ENCODE measurements at regions not wholly inside any gene's neighbourhood (a gene's known extent, or its start where the extent isn't known, plus 50 kb on each side); places are given as distances from the start of the nearest gene placed in this dataset. TPM values are rescaled to one million over a fixed set of nuclear protein-coding genes. Genes with fewer than 3 reads are reported as not detected.

Small RNA genes in the stretch of these regions (microRNA-seq; reads per million reads assigned to microRNA genes)
- not detected for gene MIR3680-2 (ENCODE audit: borderline microRNAs expressed)
